ENCODE measurements at regions not wholly inside any gene's neighbourhood (a gene's known extent, or its start where the extent isn't known, plus 50 kb on each side); places are given as distances from the start of the nearest gene placed in this dataset.

DNA sequence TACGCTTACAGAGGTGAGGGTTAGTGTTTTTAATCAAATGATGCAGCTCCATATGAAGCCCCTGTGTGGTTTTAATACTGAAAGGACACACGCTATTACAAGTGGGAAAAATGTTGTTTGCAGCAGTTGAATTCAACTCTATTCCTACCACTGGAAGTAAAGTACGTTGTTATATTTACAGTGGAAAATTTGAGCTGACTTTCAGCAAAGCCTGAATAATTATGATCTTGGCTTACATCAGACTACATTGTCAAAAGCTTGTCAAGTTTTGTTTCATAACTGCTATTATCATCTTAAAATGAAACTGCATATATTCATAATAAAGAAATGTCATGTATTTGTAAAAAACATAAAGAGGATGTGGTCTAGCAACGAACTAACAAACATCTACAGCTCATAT is 818.5 kb downstream of the SEMA5A start (continued):
- TF ChIP-seq, protein P1, sequence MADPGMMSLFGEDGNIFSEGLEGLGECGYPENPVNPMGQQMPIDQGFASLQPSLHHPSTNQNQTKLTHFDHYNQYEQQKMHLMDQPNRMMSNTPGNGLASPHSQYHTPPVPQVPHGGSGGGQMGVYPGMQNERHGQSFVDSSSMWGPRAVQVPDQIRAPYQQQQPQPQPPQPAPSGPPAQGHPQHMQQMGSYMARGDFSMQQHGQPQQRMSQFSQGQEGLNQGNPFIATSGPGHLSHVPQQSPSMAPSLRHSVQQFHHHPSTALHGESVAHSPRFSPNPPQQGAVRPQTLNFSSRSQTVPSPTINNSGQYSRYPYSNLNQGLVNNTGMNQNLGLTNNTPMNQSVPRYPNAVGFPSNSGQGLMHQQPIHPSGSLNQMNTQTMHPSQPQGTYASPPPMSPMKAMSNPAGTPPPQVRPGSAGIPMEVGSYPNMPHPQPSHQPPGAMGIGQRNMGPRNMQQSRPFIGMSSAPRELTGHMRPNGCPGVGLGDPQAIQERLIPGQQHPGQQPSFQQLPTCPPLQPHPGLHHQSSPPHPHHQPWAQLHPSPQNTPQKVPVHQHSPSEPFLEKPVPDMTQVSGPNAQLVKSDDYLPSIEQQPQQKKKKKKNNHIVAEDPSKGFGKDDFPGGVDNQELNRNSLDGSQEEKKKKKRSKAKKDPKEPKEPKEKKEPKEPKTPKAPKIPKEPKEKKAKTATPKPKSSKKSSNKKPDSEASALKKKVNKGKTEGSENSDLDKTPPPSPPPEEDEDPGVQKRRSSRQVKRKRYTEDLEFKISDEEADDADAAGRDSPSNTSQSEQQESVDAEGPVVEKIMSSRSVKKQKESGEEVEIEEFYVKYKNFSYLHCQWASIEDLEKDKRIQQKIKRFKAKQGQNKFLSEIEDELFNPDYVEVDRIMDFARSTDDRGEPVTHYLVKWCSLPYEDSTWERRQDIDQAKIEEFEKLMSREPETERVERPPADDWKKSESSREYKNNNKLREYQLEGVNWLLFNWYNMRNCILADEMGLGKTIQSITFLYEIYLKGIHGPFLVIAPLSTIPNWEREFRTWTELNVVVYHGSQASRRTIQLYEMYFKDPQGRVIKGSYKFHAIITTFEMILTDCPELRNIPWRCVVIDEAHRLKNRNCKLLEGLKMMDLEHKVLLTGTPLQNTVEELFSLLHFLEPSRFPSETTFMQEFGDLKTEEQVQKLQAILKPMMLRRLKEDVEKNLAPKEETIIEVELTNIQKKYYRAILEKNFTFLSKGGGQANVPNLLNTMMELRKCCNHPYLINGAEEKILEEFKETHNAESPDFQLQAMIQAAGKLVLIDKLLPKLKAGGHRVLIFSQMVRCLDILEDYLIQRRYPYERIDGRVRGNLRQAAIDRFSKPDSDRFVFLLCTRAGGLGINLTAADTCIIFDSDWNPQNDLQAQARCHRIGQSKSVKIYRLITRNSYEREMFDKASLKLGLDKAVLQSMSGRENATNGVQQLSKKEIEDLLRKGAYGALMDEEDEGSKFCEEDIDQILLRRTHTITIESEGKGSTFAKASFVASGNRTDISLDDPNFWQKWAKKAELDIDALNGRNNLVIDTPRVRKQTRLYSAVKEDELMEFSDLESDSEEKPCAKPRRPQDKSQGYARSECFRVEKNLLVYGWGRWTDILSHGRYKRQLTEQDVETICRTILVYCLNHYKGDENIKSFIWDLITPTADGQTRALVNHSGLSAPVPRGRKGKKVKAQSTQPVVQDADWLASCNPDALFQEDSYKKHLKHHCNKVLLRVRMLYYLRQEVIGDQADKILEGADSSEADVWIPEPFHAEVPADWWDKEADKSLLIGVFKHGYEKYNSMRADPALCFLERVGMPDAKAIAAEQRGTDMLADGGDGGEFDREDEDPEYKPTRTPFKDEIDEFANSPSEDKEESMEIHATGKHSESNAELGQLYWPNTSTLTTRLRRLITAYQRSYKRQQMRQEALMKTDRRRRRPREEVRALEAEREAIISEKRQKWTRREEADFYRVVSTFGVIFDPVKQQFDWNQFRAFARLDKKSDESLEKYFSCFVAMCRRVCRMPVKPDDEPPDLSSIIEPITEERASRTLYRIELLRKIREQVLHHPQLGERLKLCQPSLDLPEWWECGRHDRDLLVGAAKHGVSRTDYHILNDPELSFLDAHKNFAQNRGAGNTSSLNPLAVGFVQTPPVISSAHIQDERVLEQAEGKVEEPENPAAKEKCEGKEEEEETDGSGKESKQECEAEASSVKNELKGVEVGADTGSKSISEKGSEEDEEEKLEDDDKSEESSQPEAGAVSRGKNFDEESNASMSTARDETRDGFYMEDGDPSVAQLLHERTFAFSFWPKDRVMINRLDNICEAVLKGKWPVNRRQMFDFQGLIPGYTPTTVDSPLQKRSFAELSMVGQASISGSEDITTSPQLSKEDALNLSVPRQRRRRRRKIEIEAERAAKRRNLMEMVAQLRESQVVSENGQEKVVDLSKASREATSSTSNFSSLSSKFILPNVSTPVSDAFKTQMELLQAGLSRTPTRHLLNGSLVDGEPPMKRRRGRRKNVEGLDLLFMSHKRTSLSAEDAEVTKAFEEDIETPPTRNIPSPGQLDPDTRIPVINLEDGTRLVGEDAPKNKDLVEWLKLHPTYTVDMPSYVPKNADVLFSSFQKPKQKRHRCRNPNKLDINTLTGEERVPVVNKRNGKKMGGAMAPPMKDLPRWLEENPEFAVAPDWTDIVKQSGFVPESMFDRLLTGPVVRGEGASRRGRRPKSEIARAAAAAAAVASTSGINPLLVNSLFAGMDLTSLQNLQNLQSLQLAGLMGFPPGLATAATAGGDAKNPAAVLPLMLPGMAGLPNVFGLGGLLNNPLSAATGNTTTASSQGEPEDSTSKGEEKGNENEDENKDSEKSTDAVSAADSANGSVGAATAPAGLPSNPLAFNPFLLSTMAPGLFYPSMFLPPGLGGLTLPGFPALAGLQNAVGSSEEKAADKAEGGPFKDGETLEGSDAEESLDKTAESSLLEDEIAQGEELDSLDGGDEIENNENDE (IDR thresholded peaks at IDR 0.05; ENCODE audit: insufficient replicate concordance, low read length): no peak
- TF ChIP-seq CHD1 (IDR thresholded peaks at IDR 0.05; ENCODE audit: low read depth, low read length) (no peak), BACH1 (IDR thresholded peaks at IDR 0.05; ENCODE audit: low read length) (no peak), JUND (IDR thresholded peaks at IDR 0.05; ENCODE audit: low read length) (no peak), POLR2AphosphoS5 (IDR thresholded peaks at IDR 0.05; ENCODE audit: low read depth, low read length) (no peak), KDM1A (IDR thresholded peaks at IDR 0.05; ENCODE audit: borderline replicate concordance, low read length) (no peak), CREB1 (IDR thresholded peaks at IDR 0.05) (no peak)

All from H1 (cell line).